ENCODE measurements at regions not wholly inside any gene's neighbourhood (a gene's known extent, or its start where the extent isn't known, plus 50 kb on each side); places are given as distances from the start of the nearest gene placed in this dataset.

DNA sequence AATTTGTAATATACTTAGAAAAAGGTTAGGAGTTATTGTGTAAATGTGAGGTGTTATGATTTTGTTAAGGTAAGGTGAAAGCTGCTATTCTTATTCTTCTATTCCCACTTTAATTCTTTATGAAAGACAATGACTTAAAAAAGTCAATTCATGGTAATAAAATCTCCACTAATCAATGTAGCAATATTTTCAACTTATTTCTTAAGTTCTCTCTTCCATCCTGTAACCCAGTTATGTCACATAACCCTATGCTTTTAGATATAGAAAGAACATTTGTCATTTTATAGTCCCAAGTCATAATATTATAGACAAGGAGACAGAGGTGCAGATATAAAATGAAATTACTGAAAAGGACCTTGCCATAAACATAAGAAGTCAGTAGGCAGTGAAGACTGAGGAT, 157.9 kb upstream of the SLC7A11 start (continued):
- TF ChIP-seq, protein P1, sequence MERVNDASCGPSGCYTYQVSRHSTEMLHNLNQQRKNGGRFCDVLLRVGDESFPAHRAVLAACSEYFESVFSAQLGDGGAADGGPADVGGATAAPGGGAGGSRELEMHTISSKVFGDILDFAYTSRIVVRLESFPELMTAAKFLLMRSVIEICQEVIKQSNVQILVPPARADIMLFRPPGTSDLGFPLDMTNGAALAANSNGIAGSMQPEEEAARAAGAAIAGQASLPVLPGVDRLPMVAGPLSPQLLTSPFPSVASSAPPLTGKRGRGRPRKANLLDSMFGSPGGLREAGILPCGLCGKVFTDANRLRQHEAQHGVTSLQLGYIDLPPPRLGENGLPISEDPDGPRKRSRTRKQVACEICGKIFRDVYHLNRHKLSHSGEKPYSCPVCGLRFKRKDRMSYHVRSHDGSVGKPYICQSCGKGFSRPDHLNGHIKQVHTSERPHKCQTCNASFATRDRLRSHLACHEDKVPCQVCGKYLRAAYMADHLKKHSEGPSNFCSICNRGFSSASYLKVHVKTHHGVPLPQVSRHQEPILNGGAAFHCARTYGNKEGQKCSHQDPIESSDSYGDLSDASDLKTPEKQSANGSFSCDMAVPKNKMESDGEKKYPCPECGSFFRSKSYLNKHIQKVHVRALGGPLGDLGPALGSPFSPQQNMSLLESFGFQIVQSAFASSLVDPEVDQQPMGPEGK (CRISPR knock-in tag; IDR thresholded peaks at IDR 0.05; ENCODE audit: borderline replicate concordance): no peak
- TF ChIP-seq ESRRG (CRISPR knock-in tag; IDR thresholded peaks at IDR 0.05) (no peak), SNAI2 (CRISPR knock-in tag; IDR thresholded peaks at IDR 0.05) (no peak)

DNA sequence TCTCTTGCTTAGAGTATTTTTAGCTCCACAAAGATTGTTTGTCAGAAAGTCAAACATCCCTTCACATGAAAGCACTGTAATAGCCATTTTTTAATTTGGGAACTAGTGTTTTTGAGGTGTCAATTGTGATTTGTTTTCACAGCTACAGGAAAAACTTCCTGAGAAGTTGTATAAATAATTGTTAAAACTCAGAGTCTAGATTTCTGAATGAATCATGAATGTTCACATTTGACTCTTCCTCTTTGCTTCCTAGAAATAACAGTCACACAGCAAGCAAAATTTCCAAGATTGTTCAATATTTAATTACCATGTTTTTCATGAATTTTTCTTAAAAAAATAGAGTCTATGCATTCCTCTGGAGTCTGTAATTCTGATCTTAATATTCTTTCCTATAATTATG, 156.9 kb upstream of the SLC7A11 start:
- no peak for TF ChIP-seq ZNF565 (CRISPR knock-in tag; conservative IDR thresholded peaks at IDR 0.05; ENCODE audit: low read depth)
- TF ChIP-seq CSDC2 (CRISPR knock-in tag; IDR thresholded peaks at IDR 0.05): no peak
- TF ChIP-seq TOX (CRISPR knock-in tag; IDR thresholded peaks at IDR 0.05; ENCODE audit: borderline replicate concordance): no peak
- TF ChIP-seq OSR1 (CRISPR knock-in tag; IDR thresholded peaks at IDR 0.05): no peak
- TF ChIP-seq ZC3H10 (CRISPR knock-in tag; IDR thresholded peaks at IDR 0.05): no peak
- TF ChIP-seq TCF4 (CRISPR knock-in tag; IDR thresholded peaks at IDR 0.05; ENCODE audit: borderline replicate concordance): no peak
- TF ChIP-seq RARB (CRISPR knock-in tag; IDR thresholded peaks at IDR 0.05): no peak
- TF ChIP-seq, protein P1 (CRISPR knock-in tag; IDR thresholded peaks at IDR 0.05; ENCODE audit: borderline replicate concordance): no peak
- TF ChIP-seq, protein P2, sequence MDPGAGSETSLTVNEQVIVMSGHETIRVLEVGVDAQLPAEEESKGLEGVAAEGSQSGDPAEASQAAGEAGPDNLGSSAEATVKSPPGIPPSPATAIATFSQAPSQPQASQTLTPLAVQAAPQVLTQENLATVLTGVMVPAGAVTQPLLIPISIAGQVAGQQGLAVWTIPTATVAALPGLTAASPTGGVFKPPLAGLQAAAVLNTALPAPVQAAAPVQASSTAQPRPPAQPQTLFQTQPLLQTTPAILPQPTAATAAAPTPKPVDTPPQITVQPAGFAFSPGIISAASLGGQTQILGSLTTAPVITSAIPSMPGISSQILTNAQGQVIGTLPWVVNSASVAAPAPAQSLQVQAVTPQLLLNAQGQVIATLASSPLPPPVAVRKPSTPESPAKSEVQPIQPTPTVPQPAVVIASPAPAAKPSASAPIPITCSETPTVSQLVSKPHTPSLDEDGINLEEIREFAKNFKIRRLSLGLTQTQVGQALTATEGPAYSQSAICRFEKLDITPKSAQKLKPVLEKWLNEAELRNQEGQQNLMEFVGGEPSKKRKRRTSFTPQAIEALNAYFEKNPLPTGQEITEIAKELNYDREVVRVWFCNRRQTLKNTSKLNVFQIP (CRISPR knock-in tag; IDR thresholded peaks at IDR 0.05; ENCODE audit: borderline replicate concordance, low read depth): no peak
- no peak for TF ChIP-seq PPARA (CRISPR knock-in tag; IDR thresholded peaks at IDR 0.05; ENCODE audit: borderline replicate concordance)
- no peak for TF ChIP-seq ARNTL (CRISPR knock-in tag; IDR thresholded peaks at IDR 0.05; ENCODE audit: borderline replicate concordance, low read depth)
- no peak for TF ChIP-seq ZFP30 (CRISPR knock-in tag; IDR thresholded peaks at IDR 0.05)
- TF ChIP-seq SNAI2 (CRISPR knock-in tag; IDR thresholded peaks at IDR 0.05): no peak
- no peak for ATAC-seq

DNA sequence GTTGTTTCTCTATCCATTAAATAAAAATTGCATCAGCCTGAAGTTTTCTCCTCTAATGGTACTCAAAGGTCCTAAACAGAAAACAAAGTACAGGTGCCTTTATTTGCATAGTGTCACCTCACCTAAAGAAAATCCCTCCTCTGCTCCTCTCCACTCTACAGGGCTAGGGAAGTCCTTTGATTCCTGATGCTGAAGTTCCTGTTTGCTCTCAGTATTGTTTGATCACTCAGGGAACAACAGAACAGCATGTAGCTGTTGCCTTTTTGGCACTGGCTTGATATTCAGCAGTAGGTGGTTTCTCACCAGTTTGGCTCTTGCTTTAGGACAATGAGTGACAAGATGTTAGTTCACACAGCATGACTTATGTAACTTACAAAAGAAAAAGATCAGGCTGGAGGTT, 156.2 kb upstream of the SLC7A11 start:
- ATAC-seq: no peak

More for the DNA sequence above, 156.2 kb upstream of the SLC7A11 start:
- TF ChIP-seq ZNF565 (CRISPR knock-in tag; conservative IDR thresholded peaks at IDR 0.05; ENCODE audit: low read depth) (no peak), GLIS3 (CRISPR knock-in tag; IDR thresholded peaks at IDR 0.05) (no peak), SNAI2 (CRISPR knock-in tag; IDR thresholded peaks at IDR 0.05) (no peak), ZNF8 (CRISPR knock-in tag; IDR thresholded peaks at IDR 0.05) (no peak), ISL1 (CRISPR knock-in tag; IDR thresholded peaks at IDR 0.05) (no peak), TOX (CRISPR knock-in tag; IDR thresholded peaks at IDR 0.05; ENCODE audit: borderline replicate concordance) (no peak), ESRRG (CRISPR knock-in tag; IDR thresholded peaks at IDR 0.05) (no peak), CSDC2 (CRISPR knock-in tag; IDR thresholded peaks at IDR 0.05) (no peak), ZFP3 (CRISPR knock-in tag; IDR thresholded peaks at IDR 0.05) (no peak)
- TF ChIP-seq, protein P2 (CRISPR knock-in tag; IDR thresholded peaks at IDR 0.05; ENCODE audit: borderline replicate concordance, low read depth): no peak
- TF ChIP-seq, protein P3, sequence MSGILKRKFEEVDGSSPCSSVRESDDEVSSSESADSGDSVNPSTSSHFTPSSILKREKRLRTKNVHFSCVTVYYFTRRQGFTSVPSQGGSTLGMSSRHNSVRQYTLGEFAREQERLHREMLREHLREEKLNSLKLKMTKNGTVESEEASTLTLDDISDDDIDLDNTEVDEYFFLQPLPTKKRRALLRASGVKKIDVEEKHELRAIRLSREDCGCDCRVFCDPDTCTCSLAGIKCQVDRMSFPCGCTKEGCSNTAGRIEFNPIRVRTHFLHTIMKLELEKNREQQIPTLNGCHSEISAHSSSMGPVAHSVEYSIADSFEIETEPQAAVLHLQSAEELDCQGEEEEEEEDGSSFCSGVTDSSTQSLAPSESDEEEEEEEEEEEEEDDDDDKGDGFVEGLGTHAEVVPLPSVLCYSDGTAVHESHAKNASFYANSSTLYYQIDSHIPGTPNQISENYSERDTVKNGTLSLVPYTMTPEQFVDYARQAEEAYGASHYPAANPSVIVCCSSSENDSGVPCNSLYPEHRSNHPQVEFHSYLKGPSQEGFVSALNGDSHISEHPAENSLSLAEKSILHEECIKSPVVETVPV (CRISPR knock-in tag; IDR thresholded peaks at IDR 0.05): no peak
- TF ChIP-seq, protein P1 (CRISPR knock-in tag; IDR thresholded peaks at IDR 0.05; ENCODE audit: borderline replicate concordance): no peak
- TF ChIP-seq, protein P4, sequence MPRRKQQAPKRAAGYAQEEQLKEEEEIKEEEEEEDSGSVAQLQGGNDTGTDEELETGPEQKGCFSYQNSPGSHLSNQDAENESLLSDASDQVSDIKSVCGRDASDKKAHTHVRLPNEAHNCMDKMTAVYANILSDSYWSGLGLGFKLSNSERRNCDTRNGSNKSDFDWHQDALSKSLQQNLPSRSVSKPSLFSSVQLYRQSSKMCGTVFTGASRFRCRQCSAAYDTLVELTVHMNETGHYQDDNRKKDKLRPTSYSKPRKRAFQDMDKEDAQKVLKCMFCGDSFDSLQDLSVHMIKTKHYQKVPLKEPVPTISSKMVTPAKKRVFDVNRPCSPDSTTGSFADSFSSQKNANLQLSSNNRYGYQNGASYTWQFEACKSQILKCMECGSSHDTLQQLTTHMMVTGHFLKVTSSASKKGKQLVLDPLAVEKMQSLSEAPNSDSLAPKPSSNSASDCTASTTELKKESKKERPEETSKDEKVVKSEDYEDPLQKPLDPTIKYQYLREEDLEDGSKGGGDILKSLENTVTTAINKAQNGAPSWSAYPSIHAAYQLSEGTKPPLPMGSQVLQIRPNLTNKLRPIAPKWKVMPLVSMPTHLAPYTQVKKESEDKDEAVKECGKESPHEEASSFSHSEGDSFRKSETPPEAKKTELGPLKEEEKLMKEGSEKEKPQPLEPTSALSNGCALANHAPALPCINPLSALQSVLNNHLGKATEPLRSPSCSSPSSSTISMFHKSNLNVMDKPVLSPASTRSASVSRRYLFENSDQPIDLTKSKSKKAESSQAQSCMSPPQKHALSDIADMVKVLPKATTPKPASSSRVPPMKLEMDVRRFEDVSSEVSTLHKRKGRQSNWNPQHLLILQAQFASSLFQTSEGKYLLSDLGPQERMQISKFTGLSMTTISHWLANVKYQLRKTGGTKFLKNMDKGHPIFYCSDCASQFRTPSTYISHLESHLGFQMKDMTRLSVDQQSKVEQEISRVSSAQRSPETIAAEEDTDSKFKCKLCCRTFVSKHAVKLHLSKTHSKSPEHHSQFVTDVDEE (CRISPR knock-in tag; IDR thresholded peaks at IDR 0.05): no peak

Measured in SK-N-SH treated with all-trans-retinoic acid at 6 μM for 48 hours (cell line).